ENCODE measurements at regions not wholly inside any gene's neighbourhood (a gene's known extent, or its start where the extent isn't known, plus 50 kb on each side); places are given as distances from the start of the nearest gene placed in this dataset.
A peak's percentile ranks its signal among the peaks of the same experiment; 100 is the strongest.

GRCh38 chr6:27061235-27061993 is 186.1 kb upstream of the PRSS16 start:
- Histone ChIP-seq H3K4me1 (ENCODE audit: control insufficient read depth, insufficient read depth, low read length) (no peaks in the 10 kb centered on the region), H3K36me3 (ENCODE audit: control insufficient read depth, insufficient read depth, low read length, severe bottlenecking) (no peaks in the 10 kb centered on the region), H3K9me3 (ENCODE audit: control insufficient read depth, low read length) (no peaks in the 10 kb centered on the region), H3K4me3 (ENCODE audit: low read length) (no peak overlapping the region), H3K9ac (ENCODE audit: low read length) (no peak overlapping the region), H3K27me3 (replicated peaks; ENCODE audit: control insufficient read depth, insufficient read depth, low read length) (peaks cover 2% of the 10 kb centered on the region)
- DNase-seq (ENCODE audit: low read depth), result no peak

- Histone ChIP-seq H3K4me3 (ENCODE audit: low read length) (no peak overlapping the region), H3K27me3 (replicated peaks; ENCODE audit: control insufficient read depth, insufficient read depth, low read length) (no peaks in the 10 kb centered on the region), H3K9ac (ENCODE audit: low read length) (no peak overlapping the region), H3K36me3 (ENCODE audit: control insufficient read depth, insufficient read depth, low read length, severe bottlenecking) (no peaks in the 10 kb centered on the region), H3K9me3 (ENCODE audit: control insufficient read depth, low read length) (no peaks in the 10 kb centered on the region), H3K4me1 (ENCODE audit: control insufficient read depth, insufficient read depth, low read length) (no peaks in the 10 kb centered on the region)
- no peak for DNase-seq (ENCODE audit: low read depth)
Measured at GRCh38 chr6:27062755-27063154, 184.7 kb upstream of the PRSS16 start.

GRCh38 chr6:27065183-27065582 is 182.3 kb upstream of the PRSS16 start:
- no peak overlapping the region for H3K4me3 ChIP-seq (ENCODE audit: low read length)
- DNase-seq (ENCODE audit: low read depth), result no peak
- H3K4me1 ChIP-seq (ENCODE audit: control insufficient read depth, insufficient read depth, low read length), result no peaks in the 10 kb centered on the region
- peaks cover 4% of the 10 kb centered on the region for H3K27me3 ChIP-seq (replicated peaks; ENCODE audit: control insufficient read depth, insufficient read depth, low read length)
- no peaks in the 10 kb centered on the region for H3K9me3 ChIP-seq (ENCODE audit: control insufficient read depth, low read length)
- H3K9ac ChIP-seq (ENCODE audit: low read length), result no peak overlapping the region
- H3K36me3 ChIP-seq (ENCODE audit: control insufficient read depth, insufficient read depth, low read length, severe bottlenecking), result no peaks in the 10 kb centered on the region

- DNase-seq (ENCODE audit: low read depth), result no peak
- no peaks in the 10 kb centered on the region for H3K9me3 ChIP-seq (ENCODE audit: control insufficient read depth, low read length)
- H3K4me3 ChIP-seq (ENCODE audit: low read length), result no peak overlapping the region
Measured at GRCh38 chr6:27066381-27066780, 181.1 kb upstream of the PRSS16 start.

GRCh38 chr6:27066802-27067201 is 180.7 kb upstream of the PRSS16 start:
- Histone ChIP-seq H3K36me3 (ENCODE audit: control insufficient read depth, insufficient read depth, low read length, severe bottlenecking) (no peaks in the 10 kb centered on the region), H3K27me3 (replicated peaks; ENCODE audit: control insufficient read depth, insufficient read depth, low read length) (peaks cover 8% of the 10 kb centered on the region), H3K4me3 (ENCODE audit: low read length) (no peak overlapping the region), H3K9me3 (ENCODE audit: control insufficient read depth, low read length) (no peaks in the 10 kb centered on the region), H3K4me1 (ENCODE audit: control insufficient read depth, insufficient read depth, low read length) (no peaks in the 10 kb centered on the region), H3K9ac (ENCODE audit: low read length) (no peak overlapping the region)
- no peak for DNase-seq (ENCODE audit: low read depth)

More at GRCh38 chr6:27066381-27066780, 181.1 kb upstream of the PRSS16 start:
- no peaks in the 10 kb centered on the region for H3K4me1 ChIP-seq (ENCODE audit: control insufficient read depth, insufficient read depth, low read length)
- H3K36me3 ChIP-seq (ENCODE audit: control insufficient read depth, insufficient read depth, low read length, severe bottlenecking), result no peaks in the 10 kb centered on the region
- H3K9ac ChIP-seq (ENCODE audit: low read length), result no peak overlapping the region
- H3K27me3 ChIP-seq (replicated peaks; ENCODE audit: control insufficient read depth, insufficient read depth, low read length), result peaks cover 8% of the 10 kb centered on the region

DNA sequence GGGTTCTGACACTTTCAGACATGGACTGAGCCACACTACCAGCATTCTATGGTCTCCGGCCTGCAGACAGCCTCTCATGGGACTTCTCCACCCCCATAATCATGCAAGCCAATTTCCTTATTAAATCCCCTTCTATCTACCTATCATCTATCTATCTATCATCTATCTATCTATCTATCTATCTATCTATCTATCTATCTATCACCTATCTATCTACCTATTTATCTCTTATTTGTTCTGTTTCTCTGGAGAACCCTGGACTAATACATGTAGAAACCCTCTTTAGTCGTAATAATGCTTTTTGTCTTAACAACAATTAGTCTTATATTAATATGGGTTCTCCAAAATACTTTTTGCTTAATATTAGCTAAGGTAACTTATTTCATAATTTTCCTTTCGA is 174.1 kb upstream of the PRSS16 start:
- no peak for DNase-seq (ENCODE audit: low read depth)
- no peak overlapping the region for H3K9ac ChIP-seq (ENCODE audit: low read length)
- no peaks in the 10 kb centered on the region for H3K9me3 ChIP-seq (ENCODE audit: control insufficient read depth, low read length)
- H3K4me1 ChIP-seq (ENCODE audit: control insufficient read depth, insufficient read depth, low read length), result no peaks in the 10 kb centered on the region
- peaks cover 22% of the 10 kb centered on the region for H3K27me3 ChIP-seq (replicated peaks; ENCODE audit: control insufficient read depth, insufficient read depth, low read length)
- H3K36me3 ChIP-seq (ENCODE audit: control insufficient read depth, insufficient read depth, low read length, severe bottlenecking), result no peaks in the 10 kb centered on the region
- no peak overlapping the region for H3K4me3 ChIP-seq (ENCODE audit: low read length)

- no peak for DNase-seq (ENCODE audit: low read depth)
- peaks cover 14% of the 10 kb centered on the region for H3K27me3 ChIP-seq (replicated peaks; ENCODE audit: control insufficient read depth, insufficient read depth, low read length)
- H3K4me1 ChIP-seq (ENCODE audit: control insufficient read depth, insufficient read depth, low read length), result peaks cover 3% of the 10 kb centered on the region
- no peaks in the 10 kb centered on the region for H3K36me3 ChIP-seq (ENCODE audit: control insufficient read depth, insufficient read depth, low read length, severe bottlenecking)
- H3K9me3 ChIP-seq (ENCODE audit: control insufficient read depth, low read length), result no peaks in the 10 kb centered on the region
- H3K4me3 ChIP-seq (ENCODE audit: low read length), result no peak overlapping the region
- H3K9ac ChIP-seq (ENCODE audit: low read length), result no peak overlapping the region
Measured at GRCh38 chr6:27076116-27076515, 171.4 kb upstream of the PRSS16 start.

DNA sequence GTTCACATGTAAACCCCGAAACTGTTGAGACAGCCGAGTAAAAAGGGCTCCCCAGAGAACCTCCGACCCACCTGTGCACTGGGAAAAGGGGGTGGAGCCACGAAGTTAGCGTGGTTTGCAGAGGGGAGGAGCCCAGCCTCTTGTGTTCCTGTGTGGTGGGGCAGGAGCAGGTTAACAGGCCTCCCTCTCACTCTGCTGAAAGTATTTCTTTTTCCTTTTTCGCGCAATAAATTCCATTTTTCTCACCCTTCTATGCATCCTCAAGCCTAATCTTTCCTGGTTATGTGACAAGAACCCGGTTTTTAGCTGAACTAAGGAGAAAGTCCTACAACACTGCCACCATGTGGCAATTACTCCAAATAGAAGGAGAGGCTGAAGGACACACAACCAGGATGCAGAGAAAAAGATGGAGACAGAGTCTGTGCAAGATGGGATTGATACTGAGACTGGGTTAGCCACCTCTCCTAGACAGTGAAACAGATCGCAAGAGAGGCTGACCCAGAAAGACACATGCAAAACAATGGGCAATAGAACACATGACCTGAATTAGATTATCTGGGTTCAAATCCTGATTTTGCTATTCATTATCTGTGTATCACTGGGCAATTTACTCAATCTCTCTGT is 168.7 kb upstream of the PRSS16 start:
- Histone ChIP-seq H3K27me3 (replicated peaks; ENCODE audit: control insufficient read depth, insufficient read depth, low read length) (peaks cover 33% of the 10 kb centered on the region), H3K4me3 (ENCODE audit: low read length) (peak overlapping the region; percentile 55), H3K4me1 (ENCODE audit: control insufficient read depth, insufficient read depth, low read length) (peaks cover 3% of the 10 kb centered on the region), H3K36me3 (ENCODE audit: control insufficient read depth, insufficient read depth, low read length, severe bottlenecking) (no peaks in the 10 kb centered on the region), H3K9ac (ENCODE audit: low read length) (no peak overlapping the region), H3K9me3 (ENCODE audit: control insufficient read depth, low read length) (no peaks in the 10 kb centered on the region)
- peak; percentile 88 for DNase-seq (ENCODE audit: low read depth)

DNA sequence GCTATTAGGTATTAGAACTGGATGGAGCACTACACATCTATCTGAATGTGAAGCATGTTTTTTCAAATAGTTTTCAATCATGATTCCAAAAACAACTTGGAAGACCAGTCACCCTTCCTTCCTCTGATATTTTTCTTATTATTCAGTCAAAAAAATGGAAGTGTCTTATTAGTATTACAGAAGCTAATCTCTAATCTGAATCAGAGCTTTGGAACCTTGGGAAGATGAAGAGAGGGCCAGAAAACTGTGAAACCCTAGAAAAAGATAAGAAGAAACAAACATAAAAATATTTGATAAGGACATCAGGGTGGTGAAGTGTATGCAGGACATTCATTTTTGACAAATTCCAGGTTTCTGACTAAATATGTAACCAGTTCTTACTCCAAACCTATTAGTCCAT is 166.3 kb upstream of the PRSS16 start:
- no peaks in the 10 kb centered on the region for H3K9me3 ChIP-seq (ENCODE audit: control insufficient read depth, low read length)
- H3K27me3 ChIP-seq (replicated peaks; ENCODE audit: control insufficient read depth, insufficient read depth, low read length), result peaks cover 29% of the 10 kb centered on the region
- H3K36me3 ChIP-seq (ENCODE audit: control insufficient read depth, insufficient read depth, low read length, severe bottlenecking), result no peaks in the 10 kb centered on the region
- peaks cover 3% of the 10 kb centered on the region for H3K4me1 ChIP-seq (ENCODE audit: control insufficient read depth, insufficient read depth, low read length)
- no peak for DNase-seq (ENCODE audit: low read depth)
- H3K9ac ChIP-seq (ENCODE audit: low read length), result no peak overlapping the region
- H3K4me3 ChIP-seq (ENCODE audit: low read length), result no peak overlapping the region

DNA sequence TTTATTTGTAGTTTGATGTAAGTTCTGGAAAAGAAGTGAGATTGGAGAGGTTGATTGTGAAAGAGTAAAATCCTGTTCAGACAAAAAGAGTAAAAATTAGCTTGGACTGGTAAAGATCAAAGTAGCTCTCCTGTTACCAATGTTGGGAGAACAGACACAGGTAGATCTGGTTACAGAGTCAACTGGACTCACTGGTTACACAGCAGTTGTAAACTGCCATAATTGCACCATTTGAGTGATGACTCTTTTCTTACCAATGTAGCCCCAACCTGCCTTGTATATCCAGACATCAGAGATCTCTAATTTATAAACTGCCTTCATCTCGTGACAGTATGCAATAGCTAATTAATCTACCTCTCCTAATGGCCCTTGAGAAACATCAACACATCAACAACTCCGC is 165.6 kb upstream of the PRSS16 start:
- H3K27me3 ChIP-seq (replicated peaks; ENCODE audit: control insufficient read depth, insufficient read depth, low read length), result peaks cover 29% of the 10 kb centered on the region

DNA sequence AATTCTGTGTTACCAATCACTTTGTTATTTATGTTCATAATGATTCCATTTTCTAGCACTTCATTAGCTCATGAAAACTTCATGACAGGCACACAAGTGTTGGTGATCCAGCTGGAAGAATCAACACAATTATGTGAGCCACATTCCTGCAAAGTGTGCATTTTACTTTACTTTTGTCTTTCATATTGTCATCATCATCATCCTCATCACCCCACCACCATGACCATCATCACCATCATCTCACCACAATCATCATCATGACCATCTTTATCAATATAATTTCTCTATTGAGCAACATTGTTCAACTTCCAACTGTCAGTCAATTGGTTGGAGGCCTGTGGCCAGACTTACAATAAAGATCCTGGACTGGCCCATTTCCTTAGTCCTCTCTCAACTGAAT is 159.4 kb upstream of the PRSS16 start:
- no peaks in the 10 kb centered on the region for H3K36me3 ChIP-seq (ENCODE audit: control insufficient read depth, insufficient read depth, low read length, severe bottlenecking)
- no peak overlapping the region for H3K9ac ChIP-seq (ENCODE audit: low read length)
- DNase-seq (ENCODE audit: low read depth), result no peak
- no peaks in the 10 kb centered on the region for H3K9me3 ChIP-seq (ENCODE audit: control insufficient read depth, low read length)
- peaks cover 7% of the 10 kb centered on the region for H3K27me3 ChIP-seq (replicated peaks; ENCODE audit: control insufficient read depth, insufficient read depth, low read length)
- H3K4me3 ChIP-seq (ENCODE audit: low read length), result no peak overlapping the region
- peaks cover 6% of the 10 kb centered on the region for H3K4me1 ChIP-seq (ENCODE audit: control insufficient read depth, insufficient read depth, low read length)

More for the DNA sequence above, 165.6 kb upstream of the PRSS16 start:
- Histone ChIP-seq H3K4me1 (ENCODE audit: control insufficient read depth, insufficient read depth, low read length) (peaks cover 3% of the 10 kb centered on the region), H3K4me3 (ENCODE audit: low read length) (no peak overlapping the region), H3K9ac (ENCODE audit: low read length) (no peak overlapping the region), H3K9me3 (ENCODE audit: control insufficient read depth, low read length) (no peaks in the 10 kb centered on the region), H3K36me3 (ENCODE audit: control insufficient read depth, insufficient read depth, low read length, severe bottlenecking) (no peaks in the 10 kb centered on the region)
- DNase-seq (ENCODE audit: low read depth), result no peak

Measured in adipocyte (in vitro differentiated cells).